Osteocyte (in vitro differentiated cells): ENCODE measurements at regions not wholly inside any gene's neighbourhood (a gene's known extent, or its start where the extent isn't known, plus 50 kb on each side); places are given as distances from the start of the nearest gene placed in this dataset.

Experiments used
- DNase-seq: peaks from one replicate; pipeline ENCODE4 v3.0.0; 2021; ENCODE audit warnings: mixed read lengths; ENCODE audit not compliant: unreplicated experiment; ENCODE audit errors: extremely low spot score
- H3K27ac Mint-ChIP-seq: one replicate; pipeline ENCODE4 v1.8.0; 2021; ENCODE audit warnings: mild to moderate bottlenecking, mixed read lengths; ENCODE audit not compliant: unreplicated experiment
- H3K27me3 Mint-ChIP-seq: one replicate; pipeline ENCODE4 v1.8.0; 2021; ENCODE audit warnings: mixed read lengths; ENCODE audit not compliant: unreplicated experiment
- H3K36me3 Mint-ChIP-seq: one replicate; pipeline ENCODE4 v1.8.0; 2021; ENCODE audit warnings: mixed read lengths; ENCODE audit not compliant: unreplicated experiment
- H3K4me1 Mint-ChIP-seq: one replicate; pipeline ENCODE4 v1.8.0; 2021; ENCODE audit warnings: mixed read lengths; ENCODE audit not compliant: unreplicated experiment
- H3K4me3 Mint-ChIP-seq: one replicate; pipeline ENCODE4 v1.8.0; 2021; ENCODE audit warnings: mild to moderate bottlenecking, moderate library complexity, mixed read lengths; ENCODE audit not compliant: unreplicated experiment
- H3K9me3 Mint-ChIP-seq: one replicate; pipeline ENCODE4 v1.8.0; 2021; ENCODE audit warnings: mixed read lengths; ENCODE audit not compliant: unreplicated experiment
- CTCF ChIP-seq: fragments of 200-600 bp; sonication (generic); IDR thresholded peaks from 2 replicates; pipeline ENCODE4 v1.5.0; 2021; ENCODE audit warnings: antibody characterized with exemption, mild to moderate bottlenecking, moderate library complexity

DNA sequence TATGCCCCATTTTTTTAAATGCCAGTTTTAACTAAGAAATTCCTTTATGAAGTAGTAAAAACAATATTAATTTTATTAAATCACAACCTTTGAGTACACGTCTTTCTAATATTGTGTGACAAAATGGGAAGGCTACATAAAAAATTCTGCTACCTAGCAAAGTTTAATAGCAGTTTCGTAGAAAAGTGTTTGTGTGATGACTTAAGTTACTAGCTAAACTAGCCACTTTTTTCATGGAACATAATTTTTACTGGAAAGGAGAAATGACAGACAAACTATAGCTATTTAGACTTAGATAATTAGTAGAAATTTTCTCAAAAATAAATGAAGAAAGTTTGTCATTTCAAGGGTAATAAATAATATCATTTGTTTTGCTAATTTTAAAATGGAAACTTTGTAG is 153.1 kb downstream of the GPAM start:
- Mint-ChIP-seq H3K4me3 (no peak overlapping the region), H3K9me3 (peaks cover 47% of the 10 kb centered on the region), H3K36me3 (no peaks in the 10 kb centered on the region), H3K27me3 (no peaks in the 10 kb centered on the region), H3K27ac (no peak overlapping the region), H3K4me1 (no peaks in the 10 kb centered on the region)
- TF ChIP-seq CTCF, result no peak
- no peak for DNase-seq

DNA sequence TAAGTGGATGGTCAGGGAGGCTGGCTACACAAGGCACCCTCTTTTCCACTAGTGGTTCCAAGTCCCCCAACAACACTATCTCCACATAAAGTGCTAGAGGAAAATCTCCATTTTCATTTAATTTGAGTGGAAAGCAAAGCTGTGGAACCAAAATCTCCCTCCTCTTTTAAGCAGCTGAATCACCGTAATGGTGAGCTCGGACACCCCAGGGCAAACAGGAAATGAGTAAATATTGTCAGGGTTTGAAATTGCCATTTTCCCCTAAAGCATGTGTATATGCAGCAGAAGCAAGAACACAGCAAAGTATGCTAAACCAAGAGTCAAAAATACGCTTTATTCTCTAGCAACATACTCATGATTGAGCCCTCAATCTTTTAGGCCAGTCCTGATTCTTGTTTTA is 143.7 kb downstream of the GPAM start:
- no peak for TF ChIP-seq CTCF
- DNase-seq, result no peak

GRCh38 chr10:112040696-112041095 is 142.9 kb downstream of the GPAM start:
- Mint-ChIP-seq H3K4me3 (no peak overlapping the region), H3K9me3 (peaks cover 25% of the 10 kb centered on the region), H3K4me1 (no peaks in the 10 kb centered on the region), H3K27me3 (no peaks in the 10 kb centered on the region), H3K27ac (no peak overlapping the region), H3K36me3 (no peaks in the 10 kb centered on the region)
- no peak for DNase-seq
- TF ChIP-seq CTCF, result no peak

More for the DNA sequence above, 143.7 kb downstream of the GPAM start:
- H3K36me3 Mint-ChIP-seq, result no peaks in the 10 kb centered on the region
- peaks cover 31% of the 10 kb centered on the region for H3K9me3 Mint-ChIP-seq
- no peak overlapping the region for H3K27ac Mint-ChIP-seq
- H3K4me3 Mint-ChIP-seq, result no peak overlapping the region
- no peaks in the 10 kb centered on the region for H3K27me3 Mint-ChIP-seq
- H3K4me1 Mint-ChIP-seq, result no peaks in the 10 kb centered on the region

- Mint-ChIP-seq H3K4me3 (no peak overlapping the region), H3K4me1 (no peaks in the 10 kb centered on the region), H3K9me3 (peaks cover 11% of the 10 kb centered on the region), H3K36me3 (no peaks in the 10 kb centered on the region), H3K27ac (no peak overlapping the region), H3K27me3 (no peaks in the 10 kb centered on the region)
- TF ChIP-seq CTCF, result no peak
- no peak for DNase-seq
These were observed 137.6 kb downstream of the GPAM start for GRCh38 chr10:112045938-112046337.

DNA sequence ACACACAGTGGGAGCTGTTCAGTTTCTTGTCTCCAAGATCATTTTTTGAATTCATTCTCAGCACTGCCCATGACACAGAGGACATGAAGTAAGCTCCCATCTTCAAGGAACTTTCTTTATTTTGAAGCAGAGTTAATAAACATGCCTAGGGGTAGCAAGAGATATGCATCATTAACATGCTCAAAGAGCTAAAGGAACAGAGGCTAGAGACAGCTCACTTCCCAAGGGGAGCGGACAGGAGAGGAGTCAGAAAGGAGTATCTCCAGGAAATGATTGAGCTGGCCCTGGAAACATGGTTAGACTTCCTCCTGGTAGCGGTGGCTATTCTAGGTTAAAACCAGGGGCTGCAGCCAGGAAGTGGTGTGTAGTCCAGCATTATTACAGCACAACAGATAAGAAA is 135.9 kb downstream of the GPAM start:
- H3K27ac Mint-ChIP-seq, result no peak overlapping the region
- H3K4me1 Mint-ChIP-seq, result no peaks in the 10 kb centered on the region
- H3K4me3 Mint-ChIP-seq, result no peak overlapping the region
- no peaks in the 10 kb centered on the region for H3K27me3 Mint-ChIP-seq
- no peak for DNase-seq
- H3K9me3 Mint-ChIP-seq, result peaks cover 5% of the 10 kb centered on the region
- TF ChIP-seq CTCF, result no peak
- H3K36me3 Mint-ChIP-seq, result no peaks in the 10 kb centered on the region
